ENCODE measurements at regions not wholly inside any gene's neighbourhood (a gene's known extent, or its start where the extent isn't known, plus 50 kb on each side); places are given as distances from the start of the nearest gene placed in this dataset.

DNA sequence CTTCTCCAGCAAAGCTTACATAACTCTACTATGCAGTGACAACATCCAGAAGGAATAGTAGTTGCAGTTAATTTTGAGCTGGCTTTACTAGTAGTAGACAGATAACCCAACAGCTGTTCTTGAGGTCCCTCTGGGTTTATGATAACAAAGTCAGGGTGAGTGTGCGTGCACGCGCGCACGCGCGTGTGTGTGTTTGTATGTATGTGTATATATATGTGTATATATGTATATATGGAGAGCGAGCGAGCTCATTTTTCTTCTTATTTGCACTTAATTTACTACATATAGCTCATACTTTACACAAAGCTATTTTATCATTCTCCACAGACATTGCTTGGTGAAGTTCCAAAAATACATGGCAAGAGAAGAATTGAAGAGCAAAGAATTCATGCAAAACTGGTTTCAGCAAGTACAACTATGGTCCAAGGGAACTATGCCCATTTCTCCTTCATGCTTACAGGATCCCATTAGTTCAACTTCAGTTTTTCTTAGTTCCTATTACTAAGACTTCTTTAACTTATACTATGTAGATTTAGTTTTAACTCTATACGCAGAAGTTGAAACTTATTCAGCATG is 105.9 kb upstream of the TMEM168 start:
- no peak for TF ChIP-seq CTCF (conservative IDR thresholded peaks at IDR 0.05; ENCODE audit: low read depth, low read length)
- no peak for TF ChIP-seq EZH2phosphoT487 (IDR thresholded peaks at IDR 0.05; ENCODE audit: borderline replicate concordance, low read length)
- no peak for TF ChIP-seq EZH2 (IDR thresholded peaks at IDR 0.05; ENCODE audit: low read length, unreplicated experiment)
